ENCODE measurements at regions not wholly inside any gene's neighbourhood (a gene's known extent, or its start where the extent isn't known, plus 50 kb on each side); places are given as distances from the start of the nearest gene placed in this dataset.

DNA sequence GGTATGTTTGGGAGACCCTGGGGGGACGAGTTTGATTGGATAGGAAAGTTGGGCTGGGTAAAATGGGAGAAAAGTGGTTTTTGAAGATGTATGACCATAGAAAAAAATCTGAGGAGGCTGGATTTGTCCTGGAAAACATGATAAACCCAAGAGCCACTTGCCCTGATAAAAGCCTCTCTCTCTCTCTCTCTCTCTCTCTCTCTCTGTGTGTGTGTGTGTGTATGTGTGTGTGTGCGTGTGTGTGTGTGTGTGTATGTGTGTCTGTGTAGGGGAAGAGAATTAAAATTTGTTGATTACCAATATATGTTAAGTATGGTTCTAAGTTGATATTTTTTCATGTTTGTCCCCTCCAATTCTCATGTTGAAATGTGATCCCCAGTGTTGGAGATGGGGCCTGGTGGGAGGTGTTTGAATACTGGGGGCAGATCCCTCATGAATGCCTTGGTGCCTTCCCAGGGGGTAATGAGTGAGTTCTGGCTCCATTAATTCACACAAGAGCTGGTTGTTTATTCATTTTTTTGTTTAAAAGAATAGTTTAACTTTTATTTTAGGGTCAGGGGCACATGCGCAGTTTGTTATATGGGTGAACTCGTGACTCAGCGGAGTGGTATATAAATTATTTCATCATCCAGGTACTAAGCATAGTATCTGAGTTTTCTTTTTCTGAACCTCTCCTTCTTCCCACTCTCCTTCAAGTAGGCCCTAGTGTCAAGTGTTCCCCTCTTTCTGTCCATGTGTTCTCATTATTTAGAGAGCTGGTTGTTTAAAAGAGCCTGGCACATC, 208.8 kb downstream of the TFAP2B start:
- Histone ChIP-seq H3K4me1 (ENCODE audit: insufficient read depth, low read length, poor library complexity, severe bottlenecking) (no peaks in the 10 kb centered on the region), H3K36me3 (ENCODE audit: insufficient read depth, low read length, poor library complexity, severe bottlenecking) (no peaks in the 10 kb centered on the region), H3K4me3 (ENCODE audit: low read depth, low read length, poor library complexity, severe bottlenecking) (no peak overlapping the region), H3K9me3 (ENCODE audit: low read depth, low read length, poor library complexity, severe bottlenecking) (no peaks in the 10 kb centered on the region), H3K27me3 (replicated peaks; ENCODE audit: insufficient read depth, low read depth, low read length, poor library complexity) (no peaks in the 10 kb centered on the region), H3K27ac (ENCODE audit: low read depth, low read length, poor library complexity, severe bottlenecking) (no peak overlapping the region)
- intact Hi-C loops (cut with micrococcal nuclease; ENCODE audit: unreplicated experiment) = no loop called here
- CTCF ChIA-PET = no interaction called here
- POLR2A ChIA-PET (ENCODE audit: low non-redundant PET) = no interaction called here
- BruUV-seq (replicated peaks) = no TSS peak
- DNase-seq (ENCODE audit: low spot score) = no peak
- no peak for TF ChIP-seq EZH2 (IDR thresholded peaks at IDR 0.05; ENCODE audit: borderline replicate concordance, low read depth, low read length, poor library complexity, severe bottlenecking)
- TF ChIP-seq, protein P1, sequence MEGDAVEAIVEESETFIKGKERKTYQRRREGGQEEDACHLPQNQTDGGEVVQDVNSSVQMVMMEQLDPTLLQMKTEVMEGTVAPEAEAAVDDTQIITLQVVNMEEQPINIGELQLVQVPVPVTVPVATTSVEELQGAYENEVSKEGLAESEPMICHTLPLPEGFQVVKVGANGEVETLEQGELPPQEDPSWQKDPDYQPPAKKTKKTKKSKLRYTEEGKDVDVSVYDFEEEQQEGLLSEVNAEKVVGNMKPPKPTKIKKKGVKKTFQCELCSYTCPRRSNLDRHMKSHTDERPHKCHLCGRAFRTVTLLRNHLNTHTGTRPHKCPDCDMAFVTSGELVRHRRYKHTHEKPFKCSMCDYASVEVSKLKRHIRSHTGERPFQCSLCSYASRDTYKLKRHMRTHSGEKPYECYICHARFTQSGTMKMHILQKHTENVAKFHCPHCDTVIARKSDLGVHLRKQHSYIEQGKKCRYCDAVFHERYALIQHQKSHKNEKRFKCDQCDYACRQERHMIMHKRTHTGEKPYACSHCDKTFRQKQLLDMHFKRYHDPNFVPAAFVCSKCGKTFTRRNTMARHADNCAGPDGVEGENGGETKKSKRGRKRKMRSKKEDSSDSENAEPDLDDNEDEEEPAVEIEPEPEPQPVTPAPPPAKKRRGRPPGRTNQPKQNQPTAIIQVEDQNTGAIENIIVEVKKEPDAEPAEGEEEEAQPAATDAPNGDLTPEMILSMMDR (conservative IDR thresholded peaks at IDR 0.05; ENCODE audit: low read depth, low read length) = no peak

DNA sequence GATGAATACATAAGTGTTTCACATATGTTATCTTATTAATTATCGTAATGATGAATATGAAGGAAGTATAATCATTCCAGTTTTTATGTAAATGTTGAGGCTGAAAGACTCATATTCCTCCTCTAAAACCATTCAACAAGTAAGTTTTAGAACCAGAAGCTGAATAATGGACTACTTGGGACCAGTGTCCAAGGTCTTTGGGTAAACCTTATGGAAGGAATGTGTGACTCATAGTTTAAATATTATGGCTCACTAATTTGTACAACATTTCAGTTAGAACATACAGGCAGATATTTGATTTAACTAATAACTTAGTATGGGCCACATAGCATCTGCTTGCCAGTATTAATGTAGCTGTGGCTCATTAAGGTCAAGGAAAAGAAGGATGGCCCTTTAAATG, 209.6 kb downstream of the TFAP2B start:
- no peaks in the 10 kb centered on the region for H3K36me3 ChIP-seq (ENCODE audit: insufficient read depth, low read length, poor library complexity, severe bottlenecking)
- no peak for DNase-seq (ENCODE audit: low spot score)
- intact Hi-C loops (cut with micrococcal nuclease; ENCODE audit: unreplicated experiment) = no loop called here
- CTCF ChIA-PET = no interaction called here
- no peaks in the 10 kb centered on the region for H3K4me1 ChIP-seq (ENCODE audit: insufficient read depth, low read length, poor library complexity, severe bottlenecking)
- no peaks in the 10 kb centered on the region for H3K9me3 ChIP-seq (ENCODE audit: low read depth, low read length, poor library complexity, severe bottlenecking)
- H3K4me3 ChIP-seq (ENCODE audit: low read depth, low read length, poor library complexity, severe bottlenecking) = no peak overlapping the region
- TF ChIP-seq, protein P1 (conservative IDR thresholded peaks at IDR 0.05; ENCODE audit: low read depth, low read length) = no peak
- TF ChIP-seq EZH2 (IDR thresholded peaks at IDR 0.05; ENCODE audit: borderline replicate concordance, low read depth, low read length, poor library complexity, severe bottlenecking) = no peak
- POLR2A ChIA-PET (ENCODE audit: low non-redundant PET) = no interaction called here
- no peak overlapping the region for H3K27ac ChIP-seq (ENCODE audit: low read depth, low read length, poor library complexity, severe bottlenecking)
- H3K27me3 ChIP-seq (replicated peaks; ENCODE audit: insufficient read depth, low read depth, low read length, poor library complexity) = no peaks in the 10 kb centered on the region
- no TSS peak for BruUV-seq (replicated peaks)

DNA sequence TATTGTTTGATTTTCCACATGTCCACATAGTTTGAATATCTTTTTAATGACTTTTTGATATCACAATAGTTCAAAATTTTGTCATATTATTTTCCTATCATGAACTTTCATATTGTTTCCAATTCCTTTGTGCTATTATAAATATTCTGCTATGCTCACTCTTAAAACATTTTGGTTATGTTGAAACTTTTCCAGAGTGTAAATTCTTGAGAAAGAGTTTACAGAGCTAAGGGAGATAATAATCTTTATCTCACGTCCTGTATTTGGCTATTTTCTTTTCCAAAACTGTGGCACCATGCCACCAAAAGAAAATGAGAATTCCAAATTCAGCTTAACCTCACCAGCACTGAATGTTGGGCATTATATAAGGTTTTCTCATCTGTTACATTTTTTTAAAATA, 210.9 kb downstream of the TFAP2B start:
- intact Hi-C loops (cut with micrococcal nuclease; ENCODE audit: unreplicated experiment) = no loop called here
- TF ChIP-seq EZH2 (IDR thresholded peaks at IDR 0.05; ENCODE audit: borderline replicate concordance, low read depth, low read length, poor library complexity, severe bottlenecking) = no peak
- TF ChIP-seq, protein P1 (conservative IDR thresholded peaks at IDR 0.05; ENCODE audit: low read depth, low read length) = no peak
- DNase-seq (ENCODE audit: low spot score) = no peak
- POLR2A ChIA-PET (ENCODE audit: low non-redundant PET) = no interaction called here
- H3K27ac ChIP-seq (ENCODE audit: low read depth, low read length, poor library complexity, severe bottlenecking) = no peak overlapping the region
- no peak overlapping the region for H3K4me3 ChIP-seq (ENCODE audit: low read depth, low read length, poor library complexity, severe bottlenecking)
- H3K9me3 ChIP-seq (ENCODE audit: low read depth, low read length, poor library complexity, severe bottlenecking) = no peaks in the 10 kb centered on the region
- CTCF ChIA-PET = no interaction called here
- no peaks in the 10 kb centered on the region for H3K36me3 ChIP-seq (ENCODE audit: insufficient read depth, low read length, poor library complexity, severe bottlenecking)
- H3K4me1 ChIP-seq (ENCODE audit: insufficient read depth, low read length, poor library complexity, severe bottlenecking) = no peaks in the 10 kb centered on the region
- H3K27me3 ChIP-seq (replicated peaks; ENCODE audit: insufficient read depth, low read depth, low read length, poor library complexity) = no peaks in the 10 kb centered on the region
- BruUV-seq (replicated peaks) = no TSS peak

Data from A673 (cell line).